ENCODE measurements at regions not wholly inside any gene's neighbourhood (a gene's known extent, or its start where the extent isn't known, plus 50 kb on each side); places are given as distances from the start of the nearest gene placed in this dataset.

GRCh38 chr6:8672882-8673281, 237.5 kb upstream of the SLC35B3 start:
- TF ChIP-seq CTCF (IDR thresholded peaks at IDR 0.05) (no peak), TCF7L2 (IDR thresholded peaks at IDR 0.05; ENCODE audit: low read depth, low read length) (no peak), POLR2AphosphoS5 (IDR thresholded peaks at IDR 0.05; ENCODE audit: low read depth, low read length) (no peak), REST (IDR thresholded peaks at IDR 0.05; ENCODE audit: insufficient read depth in 1 of 2, low read depth in 2 of 2, low read length in 1 of 2) (no peak), SIN3A (IDR thresholded peaks at IDR 0.05; ENCODE audit: borderline replicate concordance, insufficient read depth, low read depth, low read length) (no peak)

All from Panc1 (cell line).